Coronary artery (tissue), 2 donors: ENCODE measurements at regions not wholly inside any gene's neighbourhood (a gene's known extent, or its start where the extent isn't known, plus 50 kb on each side); places are given as distances from the start of the nearest gene placed in this dataset.

Source experiments
- DNase-seq: peaks from one replicate; pipeline ENCODE4 v3.0.0-alpha.2; 2017; ENCODE audit warnings: low spot score
- H3K27ac ChIP-seq, 2 donors: fragments of 200-600 bp; sonication (generic); one replicate each; pipeline ENCODE4 v1.5.1; 2016 to 2019
- H3K4me3 ChIP-seq: fragments of 200-600 bp; sonication (generic); 2 replicates; pipeline ENCODE4 v1.5.1; 2016; ENCODE audit warnings: mild to moderate bottlenecking, moderate library complexity
- TF ChIP-seq, protein P1 (sequence below): fragments of 200-600 bp; sonication (generic); IDR thresholded peaks from one replicate; pipeline ENCODE4 v1.5.1; 2019; ENCODE audit warnings: antibody characterized with exemption

DNA sequence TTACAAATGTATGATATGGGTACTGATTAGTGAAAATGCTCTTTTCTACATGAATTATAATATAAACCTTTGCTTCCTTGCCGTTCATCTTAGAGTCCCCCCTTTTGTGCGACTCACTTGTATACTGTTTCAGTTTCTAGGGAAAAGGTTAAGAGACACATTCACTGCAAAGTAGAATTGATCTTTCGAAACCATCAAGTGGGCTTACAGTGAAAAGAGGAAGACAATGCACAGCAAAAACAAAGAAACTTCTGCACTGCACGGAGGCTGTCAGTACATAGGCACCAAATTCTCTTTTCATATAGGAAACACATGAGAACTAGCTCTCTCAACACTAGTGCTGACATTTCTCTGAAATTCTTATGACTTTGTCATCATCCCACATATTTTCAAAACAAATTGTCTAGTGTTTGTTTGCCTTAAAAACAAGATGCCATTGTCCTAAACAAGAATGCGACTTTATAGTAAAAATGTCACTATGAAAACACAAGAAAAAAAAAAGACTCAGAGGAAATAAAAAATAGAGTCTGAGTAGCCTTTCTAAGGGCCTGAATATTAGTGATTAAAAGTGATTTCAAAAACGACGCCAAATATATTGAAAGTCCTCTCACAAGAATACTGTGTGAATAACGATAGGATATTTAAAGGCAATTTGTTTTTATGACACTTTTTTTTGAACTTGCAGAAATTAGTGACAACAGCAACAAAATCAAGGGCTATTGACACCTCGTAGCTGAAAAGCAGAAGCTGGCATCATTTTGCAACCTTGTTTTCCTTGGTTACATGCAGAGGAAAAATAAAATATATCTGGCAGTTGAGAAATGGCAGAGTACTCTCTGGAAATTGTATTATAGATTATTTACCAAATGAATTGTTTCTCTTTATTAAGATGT lies 827.0 kb downstream of the BCL11A start:
- no peak overlapping the region for H3K4me3 ChIP-seq
- H3K27ac ChIP-seq, result no peak overlapping the region
- DNase-seq, result no peak
- TF ChIP-seq, protein P1, sequence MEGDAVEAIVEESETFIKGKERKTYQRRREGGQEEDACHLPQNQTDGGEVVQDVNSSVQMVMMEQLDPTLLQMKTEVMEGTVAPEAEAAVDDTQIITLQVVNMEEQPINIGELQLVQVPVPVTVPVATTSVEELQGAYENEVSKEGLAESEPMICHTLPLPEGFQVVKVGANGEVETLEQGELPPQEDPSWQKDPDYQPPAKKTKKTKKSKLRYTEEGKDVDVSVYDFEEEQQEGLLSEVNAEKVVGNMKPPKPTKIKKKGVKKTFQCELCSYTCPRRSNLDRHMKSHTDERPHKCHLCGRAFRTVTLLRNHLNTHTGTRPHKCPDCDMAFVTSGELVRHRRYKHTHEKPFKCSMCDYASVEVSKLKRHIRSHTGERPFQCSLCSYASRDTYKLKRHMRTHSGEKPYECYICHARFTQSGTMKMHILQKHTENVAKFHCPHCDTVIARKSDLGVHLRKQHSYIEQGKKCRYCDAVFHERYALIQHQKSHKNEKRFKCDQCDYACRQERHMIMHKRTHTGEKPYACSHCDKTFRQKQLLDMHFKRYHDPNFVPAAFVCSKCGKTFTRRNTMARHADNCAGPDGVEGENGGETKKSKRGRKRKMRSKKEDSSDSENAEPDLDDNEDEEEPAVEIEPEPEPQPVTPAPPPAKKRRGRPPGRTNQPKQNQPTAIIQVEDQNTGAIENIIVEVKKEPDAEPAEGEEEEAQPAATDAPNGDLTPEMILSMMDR, result no peak

DNA sequence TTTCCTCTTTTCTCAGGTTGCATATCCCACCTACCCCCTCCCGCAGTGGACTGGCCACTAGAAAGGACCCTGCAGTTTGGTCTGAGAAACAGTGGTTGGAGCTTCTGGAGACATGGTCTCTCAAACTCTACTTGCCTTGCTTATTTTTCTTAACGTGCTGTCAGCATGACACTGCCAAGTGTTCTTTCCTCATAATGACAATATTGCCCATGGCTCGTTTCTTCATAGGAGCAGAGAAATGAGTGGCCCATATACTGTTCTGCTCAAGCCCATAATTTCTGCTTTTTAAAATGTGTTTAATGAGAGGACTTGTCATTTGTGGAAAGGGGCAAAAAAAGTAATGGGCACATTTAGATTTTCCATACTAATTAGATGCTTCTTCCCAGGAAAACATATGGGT lies 828.7 kb downstream of the BCL11A start:
- TF ChIP-seq, protein P1, result no peak
- no peak for DNase-seq
- H3K4me3 ChIP-seq, result no peak overlapping the region
- no peak overlapping the region for H3K27ac ChIP-seq

DNA sequence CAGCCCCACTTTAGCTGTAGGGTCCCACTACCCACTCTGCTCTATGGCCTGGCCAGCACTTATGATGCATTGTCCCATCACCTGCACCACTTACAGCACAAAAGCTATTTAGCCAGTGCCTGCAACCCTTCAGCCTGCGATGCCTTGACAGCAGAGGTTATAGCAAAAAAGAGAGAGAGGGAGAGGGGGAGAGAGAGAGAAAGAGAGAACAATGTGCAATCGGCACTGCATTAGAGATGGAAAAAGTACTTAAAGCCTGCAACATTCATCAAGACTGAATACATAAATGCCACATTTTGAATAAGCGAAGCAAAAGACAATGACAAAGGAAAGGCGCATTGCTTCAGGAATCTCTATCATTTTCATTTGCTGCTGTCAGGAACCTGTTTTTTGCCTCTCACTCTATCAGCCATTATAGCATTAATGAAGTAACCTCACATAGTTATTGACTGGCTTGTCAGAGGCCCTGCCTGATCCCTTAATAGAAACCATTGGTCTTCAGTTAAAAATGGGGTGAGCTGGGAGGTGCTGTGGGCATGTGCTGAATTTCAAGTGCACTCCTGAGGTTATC lies 833.1 kb downstream of the BCL11A start:
- TF ChIP-seq, protein P1, result no peak
- Histone ChIP-seq H3K27ac (no peak overlapping the region), H3K4me3 (no peak overlapping the region)
- DNase-seq, result no peak

DNA sequence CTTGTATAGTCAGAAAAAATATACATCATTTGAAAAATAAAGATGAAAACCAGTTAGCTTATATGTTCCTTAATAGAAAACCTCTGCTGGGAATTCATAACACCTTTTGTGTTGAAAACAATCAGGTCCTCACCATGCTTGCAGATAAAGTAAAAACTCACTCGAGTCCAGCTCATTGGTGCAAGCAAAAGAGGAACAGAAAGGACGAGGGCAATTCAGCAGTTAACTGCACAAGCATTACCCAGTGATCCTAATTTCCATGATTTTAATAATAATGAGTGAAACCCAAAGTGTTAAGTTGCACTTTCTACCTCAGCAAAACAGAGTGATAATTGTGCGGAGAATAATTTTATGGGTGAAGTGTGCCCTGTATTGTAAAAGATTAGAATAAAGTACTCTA lies 839.9 kb downstream of the BCL11A start:
- no peak for DNase-seq
- Histone ChIP-seq H3K4me3 (no peak overlapping the region), H3K27ac (no peak overlapping the region)
- TF ChIP-seq, protein P1, result no peak

DNA sequence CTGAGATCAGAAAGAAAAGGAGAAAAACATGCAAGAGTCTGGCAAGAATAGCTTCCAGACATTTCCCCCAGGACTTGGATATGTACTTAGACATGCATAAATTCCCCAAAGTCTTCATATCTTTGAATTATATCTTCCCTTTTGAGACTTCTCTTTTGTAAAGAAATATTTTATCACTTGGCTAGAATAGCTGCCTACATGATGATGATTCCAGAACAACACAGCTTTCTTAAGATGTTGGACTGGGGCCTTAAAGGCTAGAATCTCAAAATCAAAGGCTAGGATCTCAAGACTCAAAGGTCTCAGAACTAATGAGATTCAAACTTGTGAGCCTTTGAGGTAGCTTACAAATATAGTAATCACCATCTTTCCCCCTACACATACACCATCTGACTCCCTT lies 842.3 kb downstream of the BCL11A start:
- TF ChIP-seq, protein P1, result no peak
- no peak overlapping the region for H3K4me3 ChIP-seq
- no peak overlapping the region for H3K27ac ChIP-seq
- no peak for DNase-seq

DNA sequence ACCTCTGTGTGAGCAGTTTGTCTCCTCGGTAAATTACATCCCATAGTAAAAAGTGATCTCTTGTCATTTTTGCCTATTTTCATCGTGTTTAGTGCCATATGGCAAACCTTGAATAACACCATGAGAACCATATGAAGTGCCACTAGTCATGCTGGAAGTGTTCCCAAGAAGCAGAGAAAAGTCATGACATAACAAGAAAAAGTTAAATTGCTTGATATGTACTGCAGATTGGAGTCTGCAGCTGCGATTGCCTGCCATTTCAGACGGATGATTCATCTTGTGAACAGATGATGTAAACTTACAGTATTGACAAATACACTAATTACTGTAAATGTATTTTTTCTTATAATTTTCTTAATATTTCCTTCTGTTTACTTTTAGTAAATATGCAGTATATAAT lies 846.7 kb downstream of the BCL11A start:
- Histone ChIP-seq H3K27ac (no peak overlapping the region), H3K4me3 (no peak overlapping the region)
- TF ChIP-seq, protein P1, result no peak
- DNase-seq, result no peak

DNA sequence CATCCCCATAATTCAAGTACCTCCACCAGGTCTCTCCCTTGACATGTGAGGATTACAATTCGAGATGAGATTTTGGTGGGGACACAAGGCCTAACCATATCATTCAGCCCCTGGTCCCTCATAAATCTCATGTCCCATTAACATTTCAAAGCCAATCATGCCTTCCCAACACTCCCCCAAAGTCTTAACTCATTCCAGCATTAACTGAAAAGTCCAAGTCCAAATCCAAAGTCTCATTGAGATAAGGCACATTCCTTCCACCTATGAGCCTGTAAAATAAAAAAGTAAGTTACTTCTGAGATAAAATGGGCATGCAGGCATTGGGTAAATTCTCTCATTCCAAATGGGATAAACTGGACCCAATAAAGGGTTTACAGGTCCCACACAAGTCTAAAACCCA lies 849.7 kb downstream of the BCL11A start:
- DNase-seq, result no peak
- Histone ChIP-seq H3K4me3 (no peak overlapping the region), H3K27ac (no peak overlapping the region)
- TF ChIP-seq, protein P1, result no peak
